ENCODE measurements at regions not wholly inside any gene's neighbourhood (a gene's known extent, or its start where the extent isn't known, plus 50 kb on each side); places are given as distances from the start of the nearest gene placed in this dataset.

DNA sequence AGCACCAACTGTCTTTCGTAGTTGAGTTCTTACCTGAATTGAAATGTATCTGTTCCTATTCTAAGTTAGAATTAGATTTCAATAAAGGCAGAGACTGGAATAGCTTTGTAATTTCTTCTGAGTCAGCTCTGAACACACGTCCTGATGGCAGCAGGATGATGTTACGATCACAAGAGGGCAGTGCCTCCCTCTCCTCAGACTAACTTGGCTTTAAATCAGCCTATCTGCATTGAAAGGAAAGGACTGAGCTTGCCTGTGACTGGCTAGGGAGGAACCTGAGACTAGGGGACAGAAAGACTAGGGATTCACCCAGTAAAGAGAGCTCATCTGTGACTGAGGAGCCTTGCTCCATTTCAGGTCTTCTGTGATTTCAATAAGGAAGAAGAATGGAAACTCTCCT lies 323.7 kb upstream of the OR4E1 start:
- no peak overlapping the region for H3K4me3 ChIP-seq (ENCODE audit: low read length)
- ATAC-seq (peak; percentile 74), DNase-seq (peak; percentile 62)
- no peak for TF ChIP-seq EZH2phosphoT487 (IDR thresholded peaks at IDR 0.05; ENCODE audit: borderline replicate concordance, low read length)
- TF ChIP-seq CTCF (conservative IDR thresholded peaks at IDR 0.05; ENCODE audit: low read depth, low read length) = peak; percentile 56
- no peak for TF ChIP-seq EZH2 (IDR thresholded peaks at IDR 0.05; ENCODE audit: low read length, unreplicated experiment)
- no TSS peak for BruUV-seq (replicated peaks)
- H3K9me3 ChIP-seq (ENCODE audit: low read length) = no peaks in the 10 kb centered on the region
- ChIA-PET POLR2A (ENCODE audit: unreplicated experiment) (no interaction called here), CTCF (interaction anchor here (0.7 to 1.2 kb wide), 3 partner anchors 9 to 122 kb away, joined by 3 to 5 read pairs (median 4); no protein-coding TSS in a partner anchor)
- no peaks in the 10 kb centered on the region for H3K79me2 ChIP-seq (ENCODE audit: low read length)
- peaks cover 9% of the 10 kb centered on the region; the same call in 1 of the 2 replicates for H3K27me3 ChIP-seq (ENCODE audit: low read length)
- no peak overlapping the region for H3K27ac ChIP-seq (ENCODE audit: low read length)
- intact Hi-C loops (cut with micrococcal nuclease) = no loop called here
- H3K9ac ChIP-seq (ENCODE audit: low read length) = no peak overlapping the region
- no peak overlapping the region for H2AFZ ChIP-seq (ENCODE audit: low read length)
- H3K4me2 ChIP-seq (ENCODE audit: low read length) = no peak overlapping the region
- no peaks in the 10 kb centered on the region for H3F3A ChIP-seq (ENCODE audit: low read length, unreplicated experiment)
- no peaks in the 10 kb centered on the region for H3K9me2 ChIP-seq (replicated peaks; ENCODE audit: low read length)
- H4K20me1 ChIP-seq (ENCODE audit: low read length) = no peaks in the 10 kb centered on the region
- no peaks in the 10 kb centered on the region for H3K4me1 ChIP-seq (ENCODE audit: insufficient read depth, low read length)
- no peaks in the 10 kb centered on the region for H3K36me3 ChIP-seq (ENCODE audit: low read depth, low read length)

DNA sequence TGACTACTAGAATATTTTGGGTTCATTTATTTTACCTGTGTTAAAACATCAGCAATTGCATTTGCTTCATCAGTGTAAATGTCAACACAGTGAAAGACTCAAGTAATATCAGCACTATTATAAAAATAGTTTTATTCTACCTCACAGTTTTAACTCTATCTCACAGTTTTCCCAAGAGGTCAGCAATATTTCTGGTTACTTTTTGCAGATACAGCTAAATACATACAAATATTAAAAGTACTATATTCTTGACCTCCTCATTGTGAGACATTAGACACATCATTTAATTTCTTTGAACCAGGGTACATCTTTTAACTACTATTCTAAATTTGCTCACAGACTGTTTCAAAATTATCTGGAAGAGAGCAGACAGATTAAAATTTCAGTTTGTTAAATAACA lies 321.7 kb upstream of the OR4E1 start:
- Histone ChIP-seq H3K79me2 (ENCODE audit: low read length) (no peaks in the 10 kb centered on the region), H2AFZ (ENCODE audit: low read length) (no peak overlapping the region), H3K4me2 (ENCODE audit: low read length) (no peak overlapping the region), H3K4me3 (ENCODE audit: low read length) (no peak overlapping the region), H3K9me2 (replicated peaks; ENCODE audit: low read length) (no peaks in the 10 kb centered on the region), H3K9ac (ENCODE audit: low read length) (no peak overlapping the region), H3K27me3 (ENCODE audit: low read length) (peaks cover 9% of the 10 kb centered on the region; the same call in 1 of the 2 replicates), H3K9me3 (ENCODE audit: low read length) (no peaks in the 10 kb centered on the region), H3F3A (ENCODE audit: low read length, unreplicated experiment) (no peaks in the 10 kb centered on the region), H3K36me3 (ENCODE audit: low read depth, low read length) (no peaks in the 10 kb centered on the region), H3K4me1 (ENCODE audit: insufficient read depth, low read length) (no peaks in the 10 kb centered on the region), H3K27ac (ENCODE audit: low read length) (no peak overlapping the region), H4K20me1 (ENCODE audit: low read length) (no peaks in the 10 kb centered on the region)
- POLR2A ChIA-PET (ENCODE audit: unreplicated experiment) = no interaction called here
- TF ChIP-seq EZH2 (IDR thresholded peaks at IDR 0.05; ENCODE audit: low read length, unreplicated experiment) = no peak
- TF ChIP-seq EZH2phosphoT487 (IDR thresholded peaks at IDR 0.05; ENCODE audit: borderline replicate concordance, low read length) = no peak
- TF ChIP-seq CTCF (conservative IDR thresholded peaks at IDR 0.05; ENCODE audit: low read depth, low read length) = no peak
- ATAC-seq (no peak), DNase-seq (no peak)
- CTCF ChIA-PET = no interaction called here
- BruUV-seq (replicated peaks) = no TSS peak
- intact Hi-C loops (cut with micrococcal nuclease) = no loop called here

- ChIA-PET CTCF (no interaction called here), POLR2A (ENCODE audit: unreplicated experiment) (no interaction called here)
- Histone ChIP-seq H2AFZ (ENCODE audit: low read length) (no peak overlapping the region), H3K4me2 (ENCODE audit: low read length) (no peak overlapping the region), H3F3A (ENCODE audit: low read length, unreplicated experiment) (no peaks in the 10 kb centered on the region), H3K4me3 (ENCODE audit: low read length) (no peak overlapping the region), H4K20me1 (ENCODE audit: low read length) (no peaks in the 10 kb centered on the region), H3K4me1 (ENCODE audit: insufficient read depth, low read length) (no peaks in the 10 kb centered on the region), H3K9me2 (replicated peaks; ENCODE audit: low read length) (no peaks in the 10 kb centered on the region), H3K27me3 (ENCODE audit: low read length) (peaks cover 17% of the 10 kb centered on the region), H3K9ac (ENCODE audit: low read length) (no peak overlapping the region), H3K79me2 (ENCODE audit: low read length) (no peaks in the 10 kb centered on the region), H3K9me3 (ENCODE audit: low read length) (no peaks in the 10 kb centered on the region), H3K27ac (ENCODE audit: low read length) (no peak overlapping the region), H3K36me3 (ENCODE audit: low read depth, low read length) (no peaks in the 10 kb centered on the region)
- no peak for DNase-seq
- BruUV-seq (replicated peaks) = no TSS peak
- TF ChIP-seq EZH2 (IDR thresholded peaks at IDR 0.05; ENCODE audit: low read length, unreplicated experiment) (no peak), CTCF (conservative IDR thresholded peaks at IDR 0.05; ENCODE audit: low read depth, low read length) (no peak), EZH2phosphoT487 (IDR thresholded peaks at IDR 0.05; ENCODE audit: borderline replicate concordance, low read length) (no peak)
- ATAC-seq = no peak
- intact Hi-C loops (cut with micrococcal nuclease) = no loop called here
Observed at GRCh38 chr14:21993837-21994236, 320.2 kb upstream of the OR4E1 start.
